Type B pancreatic cell (in vitro differentiated cells): ENCODE measurements at regions not wholly inside any gene's neighbourhood (a gene's known extent, or its start where the extent isn't known, plus 50 kb on each side); places are given as distances from the start of the nearest gene placed in this dataset.
"Not testable (repeated sequence)": the region's sequence is repeated elsewhere in the genome, so short reads cannot be mapped to it uniquely, and the experiment has no call there.

Experiments used
- DNase-seq: peaks from one replicate; pipeline ENCODE4 v3.0.0; 2021; ENCODE audit warnings: mixed read lengths; ENCODE audit not compliant: unreplicated experiment; ENCODE audit errors: extremely low spot score
- H3K27ac Mint-ChIP-seq: 2 replicates; pipeline ENCODE4 v1.8.0; 2021; ENCODE audit warnings: mild to moderate bottlenecking, mixed read lengths
- H3K27me3 Mint-ChIP-seq: 2 replicates; pipeline ENCODE4 v1.8.0; 2021; ENCODE audit warnings: mixed read lengths
- H3K36me3 Mint-ChIP-seq: 2 replicates; pipeline ENCODE4 v1.8.0; 2021; ENCODE audit warnings: mixed read lengths
- H3K4me1 Mint-ChIP-seq: one replicate; pipeline ENCODE4 v1.8.0; 2021; ENCODE audit warnings: mixed read lengths; ENCODE audit not compliant: unreplicated experiment
- H3K4me3 Mint-ChIP-seq: 2 replicates; pipeline ENCODE4 v1.8.0; 2021; ENCODE audit warnings: mild to moderate bottlenecking, mixed read lengths
- H3K9me3 Mint-ChIP-seq: 2 replicates; pipeline ENCODE4 v1.8.0; 2021; ENCODE audit warnings: mixed read lengths
- CTCF ChIP-seq: fragments of 200-600 bp; sonication (generic); conservative IDR thresholded peaks from 2 replicates; pipeline ENCODE4 v1.5.0; 2021; ENCODE audit warnings: antibody characterized with exemption, mild to moderate bottlenecking

- H3K4me3 Mint-ChIP-seq, result not testable (repeated sequence)
Measured at GRCh38 chr4:9556076-9556475, 111.9 kb downstream of the DEFB131A start.

DNA sequence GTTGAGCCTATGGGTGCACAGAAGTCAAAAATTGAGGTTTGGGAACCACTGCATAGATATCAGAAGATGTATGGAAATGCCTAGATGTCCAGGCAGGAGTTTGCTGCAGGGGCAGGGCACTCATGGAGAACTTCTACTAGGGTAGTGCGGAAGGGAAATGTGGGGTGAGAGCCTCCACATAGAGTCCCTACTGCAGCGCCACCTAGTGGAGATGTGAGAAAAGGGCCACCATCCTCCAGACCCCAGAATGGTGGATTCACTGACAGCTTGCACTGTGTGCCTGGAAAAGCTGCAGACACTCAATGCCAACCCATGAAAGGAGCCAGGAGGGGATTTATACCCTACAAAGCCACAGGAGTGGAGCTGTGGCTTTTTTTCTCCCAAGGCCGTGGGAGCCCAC is 133.7 kb downstream of the DEFB131A start:
- H3K4me1 Mint-ChIP-seq, H3K27me3 Mint-ChIP-seq, H3K36me3 Mint-ChIP-seq, DNase-seq, H3K27ac Mint-ChIP-seq, H3K4me3 Mint-ChIP-seq: not testable (repeated sequence)
- peaks cover 18% of the 10 kb centered on the region for H3K9me3 Mint-ChIP-seq
- TF ChIP-seq CTCF, result peak; percentile 43

More at GRCh38 chr4:9556076-9556475, 111.9 kb downstream of the DEFB131A start:
- DNase-seq, H3K9me3 Mint-ChIP-seq, H3K27ac Mint-ChIP-seq, H3K36me3 Mint-ChIP-seq, H3K27me3 Mint-ChIP-seq, H3K4me1 Mint-ChIP-seq: not testable (repeated sequence)

- H3K27ac Mint-ChIP-seq, H3K36me3 Mint-ChIP-seq, DNase-seq, H3K4me3 Mint-ChIP-seq, H3K4me1 Mint-ChIP-seq, H3K9me3 Mint-ChIP-seq, H3K27me3 Mint-ChIP-seq: not testable (repeated sequence)
Measured at GRCh38 chr4:9582880-9583279, 138.7 kb downstream of the DEFB131A start.

DNA sequence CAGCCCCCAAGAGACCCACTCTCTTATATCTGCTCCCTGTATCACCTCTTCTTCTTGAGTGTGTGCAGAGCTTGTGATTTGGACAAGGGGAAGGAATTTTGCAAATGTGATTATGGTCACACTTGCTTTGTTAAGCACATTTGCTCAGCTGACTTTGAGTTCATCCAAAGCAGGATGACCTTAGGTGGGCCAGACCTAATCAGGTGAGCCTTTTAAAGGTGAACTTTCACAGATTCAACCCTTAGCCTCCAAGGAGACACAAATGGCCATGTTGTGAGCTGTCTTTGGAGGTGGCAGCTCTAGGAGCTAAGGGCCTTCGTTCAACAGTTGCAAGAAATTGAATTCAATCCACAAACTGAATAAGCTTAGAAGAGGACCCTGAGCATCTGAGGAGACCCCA is 147.8 kb downstream of the DEFB131A start:
- TF ChIP-seq CTCF, result no peak
- DNase-seq, result no peak
- H3K36me3 Mint-ChIP-seq, result no peaks in the 10 kb centered on the region
- peaks cover 4% of the 10 kb centered on the region for H3K4me1 Mint-ChIP-seq
- H3K9me3 Mint-ChIP-seq, result peaks cover 14% of the 10 kb centered on the region
- no peaks in the 10 kb centered on the region for H3K27me3 Mint-ChIP-seq
- H3K4me3 Mint-ChIP-seq, result no peak overlapping the region
- no peak overlapping the region for H3K27ac Mint-ChIP-seq

GRCh38 chr4:9594948-9595347 is 150.7 kb downstream of the DEFB131A start:
- peaks cover 9% of the 10 kb centered on the region for H3K4me1 Mint-ChIP-seq
- DNase-seq, result no peak
- no peak overlapping the region for H3K4me3 Mint-ChIP-seq
- H3K36me3 Mint-ChIP-seq, result no peaks in the 10 kb centered on the region
- no peaks in the 10 kb centered on the region for H3K27me3 Mint-ChIP-seq
- no peak overlapping the region for H3K27ac Mint-ChIP-seq
- H3K9me3 Mint-ChIP-seq, result peaks cover 14% of the 10 kb centered on the region
- TF ChIP-seq CTCF, result no peak

GRCh38 chr4:9595531-9595930 is 151.3 kb downstream of the DEFB131A start:
- peaks cover 14% of the 10 kb centered on the region for H3K9me3 Mint-ChIP-seq
- H3K4me1 Mint-ChIP-seq, H3K4me3 Mint-ChIP-seq, H3K27ac Mint-ChIP-seq, DNase-seq, H3K27me3 Mint-ChIP-seq, H3K36me3 Mint-ChIP-seq: not testable (repeated sequence)

DNA sequence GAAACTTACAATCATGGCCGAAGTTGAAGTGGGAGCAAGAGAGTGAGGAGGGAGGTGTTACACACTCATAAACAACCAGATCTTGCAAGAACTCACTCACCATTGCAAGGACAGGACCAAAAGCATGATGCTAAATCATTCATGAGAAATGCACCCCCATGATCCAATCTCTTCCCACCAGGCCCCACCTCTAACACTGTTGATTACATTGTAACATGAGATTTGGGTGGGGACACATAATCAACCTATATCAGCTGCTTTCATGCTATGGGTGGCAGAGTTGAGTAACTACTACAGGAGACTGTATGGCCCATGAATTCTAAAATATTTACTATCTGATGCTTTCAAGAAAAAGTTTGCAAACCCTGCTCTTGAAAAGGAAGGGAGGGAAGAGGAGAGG is 155.1 kb downstream of the DEFB131A start:
- no peak overlapping the region for H3K27ac Mint-ChIP-seq
- H3K27me3 Mint-ChIP-seq, result peaks cover 7% of the 10 kb centered on the region

More for the DNA sequence above, 155.1 kb downstream of the DEFB131A start:
- Mint-ChIP-seq H3K36me3 (no peaks in the 10 kb centered on the region), H3K9me3 (peaks cover 14% of the 10 kb centered on the region), H3K4me3 (no peak overlapping the region), H3K4me1 (peaks cover 25% of the 10 kb centered on the region)
- DNase-seq, result no peak
- TF ChIP-seq CTCF, result no peak
